Left lung (tissue), 4 donors: ENCODE measurements at regions not wholly inside any gene's neighbourhood (a gene's known extent, or its start where the extent isn't known, plus 50 kb on each side); places are given as distances from the start of the nearest gene placed in this dataset.

Experiments
- ATAC-seq: fragments of 200-7000 bp; cut with Tn5 transposase; one replicate; pipeline ENCODE4 v1.9.1; 2020; ENCODE audit warnings: moderate library complexity
- DNase-seq, 4 donors: peaks; one replicate each; pipeline ENCODE4 v3.0.0-alpha.2; 2013 to 2020
- H3K27ac ChIP-seq, 2 donors: fragments of 200-600 bp; sonication (generic) in 1 of 2; one replicate each; pipeline versions ENCODE4 v1.5.0 to v1.8.0; 2020 to 2021
- H3K27me3 ChIP-seq, 2 donors: fragments of 200-600 bp; sonication (generic) in 1 of 2; one replicate each; pipeline versions ENCODE4 v1.5.0 to v1.8.0; 2020 to 2021
- H3K36me3 ChIP-seq, 2 donors: fragments of 200-600 bp; sonication (generic) in 1 of 2; one replicate each; pipeline versions ENCODE4 v1.5.0 to v1.8.0; 2020 to 2021
- H3K4me1 ChIP-seq, 2 donors: fragments of 200-600 bp; one replicate each; pipeline ENCODE4 v1.8.0; 2021
- H3K4me3 ChIP-seq, 2 donors: fragments of 200-600 bp; sonication (generic) in 1 of 2; one replicate each; pipeline versions ENCODE4 v1.5.0 to v1.8.0; 2020 to 2021; ENCODE audit warnings: mild to moderate bottlenecking in 1 of 2
- H3K9me3 ChIP-seq, 2 donors: fragments of 200-600 bp; sonication (generic) in 1 of 2; one replicate each; pipeline versions ENCODE4 v1.5.0 to v1.8.0; 2020 to 2021
- intact Hi-C, 2 donors: fragments of 100-400 bp; cut with DNase I; formaldehyde crosslinking; loops; one replicate each; pipeline versions ENCODE4 v1.11.2 to v1.14.2; 2022
- TF ChIP-seq, protein P1 (sequence below), 2 donors: fragments of 200-600 bp; sonication (generic) in 1 of 2; IDR thresholded peaks; one replicate each; pipeline versions ENCODE4 v1.5.0 to v1.8.0; 2021; ENCODE audit warnings: antibody characterized with exemption in 2 of 2
- donor health status: DM: no; HTN: yes; CAD: no.
- donor health status: DM: no; HTN: no; CAD: no.

- TF ChIP-seq, protein P1, sequence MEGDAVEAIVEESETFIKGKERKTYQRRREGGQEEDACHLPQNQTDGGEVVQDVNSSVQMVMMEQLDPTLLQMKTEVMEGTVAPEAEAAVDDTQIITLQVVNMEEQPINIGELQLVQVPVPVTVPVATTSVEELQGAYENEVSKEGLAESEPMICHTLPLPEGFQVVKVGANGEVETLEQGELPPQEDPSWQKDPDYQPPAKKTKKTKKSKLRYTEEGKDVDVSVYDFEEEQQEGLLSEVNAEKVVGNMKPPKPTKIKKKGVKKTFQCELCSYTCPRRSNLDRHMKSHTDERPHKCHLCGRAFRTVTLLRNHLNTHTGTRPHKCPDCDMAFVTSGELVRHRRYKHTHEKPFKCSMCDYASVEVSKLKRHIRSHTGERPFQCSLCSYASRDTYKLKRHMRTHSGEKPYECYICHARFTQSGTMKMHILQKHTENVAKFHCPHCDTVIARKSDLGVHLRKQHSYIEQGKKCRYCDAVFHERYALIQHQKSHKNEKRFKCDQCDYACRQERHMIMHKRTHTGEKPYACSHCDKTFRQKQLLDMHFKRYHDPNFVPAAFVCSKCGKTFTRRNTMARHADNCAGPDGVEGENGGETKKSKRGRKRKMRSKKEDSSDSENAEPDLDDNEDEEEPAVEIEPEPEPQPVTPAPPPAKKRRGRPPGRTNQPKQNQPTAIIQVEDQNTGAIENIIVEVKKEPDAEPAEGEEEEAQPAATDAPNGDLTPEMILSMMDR (IDR thresholded peaks at IDR 0.05), result no peak
- Histone ChIP-seq H3K4me3 (no peak overlapping the region), H3K4me1 (no peaks in the 10 kb centered on the region), H3K9me3 (no peaks in the 10 kb centered on the region), H3K27ac (no peak overlapping the region), H3K27me3 (no peaks in the 10 kb centered on the region), H3K36me3 (no peaks in the 10 kb centered on the region)
- intact Hi-C loops, result no loop called here
- ATAC-seq, result no peak
- no peak for DNase-seq
These were observed 95.3 kb upstream of the GUCY1A1 start for GRCh38 chr4:155571184-155571944.

DNA sequence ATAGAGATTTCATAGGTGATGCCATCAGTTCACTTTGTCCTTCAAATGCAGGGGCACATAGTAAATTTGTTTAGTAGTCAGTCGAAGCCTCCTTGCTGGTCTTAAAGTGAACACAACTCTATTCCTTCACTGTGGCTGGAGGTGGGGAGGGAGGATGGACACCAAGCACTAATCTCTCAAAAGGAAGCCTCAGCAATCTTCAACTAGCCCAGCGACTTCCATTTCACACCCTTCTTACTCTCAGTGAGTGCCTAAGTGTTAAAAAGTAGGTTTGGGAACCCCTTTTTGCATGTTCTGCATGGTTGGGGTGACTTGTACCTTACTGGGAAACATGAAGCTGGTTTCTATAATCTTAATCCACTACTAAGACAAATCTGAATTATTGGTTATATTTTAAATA is 96.0 kb upstream of the GUCY1A1 start:
- Histone ChIP-seq H3K4me1 (no peaks in the 10 kb centered on the region), H3K36me3 (no peaks in the 10 kb centered on the region), H3K9me3 (no peaks in the 10 kb centered on the region), H3K27me3 (no peaks in the 10 kb centered on the region), H3K4me3 (no peak overlapping the region), H3K27ac (no peak overlapping the region)
- intact Hi-C loops, result no loop called here
- ATAC-seq (no peak), DNase-seq (no peak)
- TF ChIP-seq, protein P1 (IDR thresholded peaks at IDR 0.05), result no peak

DNA sequence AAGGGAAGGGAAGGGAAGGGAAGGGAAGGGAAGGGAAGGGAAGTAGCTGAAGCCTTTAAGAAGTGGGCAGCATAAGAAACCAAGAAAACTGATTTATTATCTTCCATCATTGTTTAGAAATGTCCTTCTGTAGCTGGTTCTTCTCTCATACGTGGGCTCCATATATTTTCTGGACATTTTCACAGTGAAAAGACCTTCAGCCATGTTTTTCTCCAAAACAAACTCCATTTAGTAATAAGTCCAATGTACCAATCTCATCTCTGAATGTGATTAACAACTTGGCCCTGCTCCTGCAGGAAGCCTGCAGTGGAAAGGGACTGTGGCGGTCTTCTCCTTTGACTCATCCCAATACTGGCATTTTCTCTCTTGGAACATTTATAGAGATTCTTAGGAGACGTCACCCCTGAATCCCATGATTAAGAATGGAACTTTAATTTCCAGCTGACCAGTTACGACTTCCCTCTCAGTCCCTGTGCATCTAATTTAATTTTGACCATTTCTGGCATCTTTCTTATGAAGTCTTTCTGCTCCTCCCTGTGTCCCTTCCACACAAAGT is 96.6 kb upstream of the GUCY1A1 start:
- Histone ChIP-seq H3K27ac (no peak overlapping the region), H3K9me3 (no peaks in the 10 kb centered on the region), H3K4me1 (no peaks in the 10 kb centered on the region), H3K4me3 (no peak overlapping the region), H3K36me3 (no peaks in the 10 kb centered on the region), H3K27me3 (no peaks in the 10 kb centered on the region)
- intact Hi-C loops, result no loop called here
- DNase-seq (no peak), ATAC-seq (no peak)
- TF ChIP-seq, protein P1 (IDR thresholded peaks at IDR 0.05), result no peak

DNA sequence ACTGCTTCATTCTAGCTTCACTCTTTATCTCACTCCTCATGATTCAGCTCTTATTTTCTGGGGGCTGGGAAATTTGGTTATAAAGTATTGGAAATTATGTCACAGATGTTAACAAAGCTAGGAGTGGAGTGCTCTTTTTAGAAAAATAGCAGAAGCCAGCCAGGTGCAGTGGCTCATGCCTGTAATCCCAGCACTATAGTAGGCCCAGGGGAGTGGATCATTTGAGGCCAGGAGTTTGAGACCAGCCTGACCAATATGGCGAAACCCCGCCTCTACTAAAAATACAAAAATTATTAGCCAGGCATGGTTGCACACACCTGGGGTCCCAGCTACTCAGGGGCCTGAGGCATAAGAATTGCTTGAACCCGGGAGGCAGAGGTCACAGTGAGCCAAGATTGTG is 97.2 kb upstream of the GUCY1A1 start:
- no peak for ATAC-seq
- Histone ChIP-seq H3K27ac (no peak overlapping the region), H3K27me3 (no peaks in the 10 kb centered on the region), H3K4me3 (no peak overlapping the region), H3K36me3 (no peaks in the 10 kb centered on the region), H3K9me3 (no peaks in the 10 kb centered on the region), H3K4me1 (no peaks in the 10 kb centered on the region)
- intact Hi-C loops, result no loop called here
- TF ChIP-seq, protein P1 (IDR thresholded peaks at IDR 0.05), result no peak
- DNase-seq, result no peak

GRCh38 chr4:155568641-155569220 is 97.9 kb upstream of the GUCY1A1 start:
- H3K27ac ChIP-seq, result no peak overlapping the region
- intact Hi-C loops, result no loop called here
- H3K27me3 ChIP-seq, result no peaks in the 10 kb centered on the region
- H3K4me3 ChIP-seq, result no peak overlapping the region
- ATAC-seq (no peak), DNase-seq (no peak)
- no peaks in the 10 kb centered on the region for H3K9me3 ChIP-seq
- TF ChIP-seq, protein P1 (IDR thresholded peaks at IDR 0.05), result no peak
- H3K4me1 ChIP-seq, result no peaks in the 10 kb centered on the region
- H3K36me3 ChIP-seq, result no peaks in the 10 kb centered on the region
